ENCODE measurements at regions not wholly inside any gene's neighbourhood (a gene's known extent, or its start where the extent isn't known, plus 50 kb on each side); places are given as distances from the start of the nearest gene placed in this dataset.
"Not testable (repeated sequence)": the region's sequence is repeated elsewhere in the genome, so short reads cannot be mapped to it uniquely, and the experiment has no call there.

- no peak for DNase-seq (ENCODE audit: low read depth, low spot score)
These were observed 509.6 kb upstream of the RAB6C start for GRCh38 chr2:129469871-129470270.

GRCh38 chr2:129478902-129479517 lies 500.5 kb upstream of the RAB6C start:
- DNase-seq (ENCODE audit: low read depth, low spot score): no peak

GRCh38 chr2:129479892-129480291 lies 499.6 kb upstream of the RAB6C start:
- no peak for DNase-seq (ENCODE audit: low read depth, low spot score)

GRCh38 chr2:129480790-129481189 lies 498.7 kb upstream of the RAB6C start:
- DNase-seq (ENCODE audit: low read depth, low spot score): no peak

- DNase-seq (ENCODE audit: low read depth, low spot score): no peak
These were observed 497.9 kb upstream of the RAB6C start for GRCh38 chr2:129481306-129482219.

GRCh38 chr2:129482626-129483025 lies 496.8 kb upstream of the RAB6C start:
- DNase-seq (ENCODE audit: low read depth, low spot score): no peak

GRCh38 chr2:129483366-129483765 lies 496.1 kb upstream of the RAB6C start:
- DNase-seq (ENCODE audit: low read depth, low spot score): no peak

GRCh38 chr2:129484999-129485897 lies 494.2 kb upstream of the RAB6C start:
- DNase-seq (ENCODE audit: low read depth, low spot score): no peak

- no peak for DNase-seq (ENCODE audit: low read depth, low spot score)
These were observed 491.1 kb upstream of the RAB6C start for GRCh38 chr2:129488376-129488775.

GRCh38 chr2:129490641-129491040 lies 488.8 kb upstream of the RAB6C start:
- no peak for DNase-seq (ENCODE audit: low read depth, low spot score)

GRCh38 chr2:129491308-129491707 lies 488.2 kb upstream of the RAB6C start:
- DNase-seq (ENCODE audit: low read depth, low spot score): no peak

- no peak for DNase-seq (ENCODE audit: low read depth, low spot score)
These were observed 486.9 kb upstream of the RAB6C start for GRCh38 chr2:129492548-129492947.

- no peak for DNase-seq (ENCODE audit: low read depth, low spot score)
These were observed 479.7 kb upstream of the RAB6C start for GRCh38 chr2:129499747-129500146.

GRCh38 chr2:129502781-129503180 lies 476.7 kb upstream of the RAB6C start:
- DNase-seq (ENCODE audit: low read depth, low spot score): no peak

GRCh38 chr2:129504646-129505045 lies 474.8 kb upstream of the RAB6C start:
- no peak for DNase-seq (ENCODE audit: low read depth, low spot score)

GRCh38 chr2:129518937-129519336 lies 460.5 kb upstream of the RAB6C start:
- no peak for DNase-seq (ENCODE audit: low read depth, low spot score)

GRCh38 chr2:129532158-129532557 lies 447.3 kb upstream of the RAB6C start:
- not testable (repeated sequence) for DNase-seq (ENCODE audit: low read depth, low spot score)

- no peak for DNase-seq (ENCODE audit: low read depth, low spot score)
These were observed 430.6 kb upstream of the RAB6C start for GRCh38 chr2:129548880-129549279.

- DNase-seq (ENCODE audit: low read depth, low spot score): no peak
These were observed 428.9 kb upstream of the RAB6C start for GRCh38 chr2:129550536-129550935.

GRCh38 chr2:129554373-129554772 lies 425.1 kb upstream of the RAB6C start:
- DNase-seq (ENCODE audit: low read depth, low spot score): no peak

- no peak for DNase-seq (ENCODE audit: low read depth, low spot score)
These were observed 420.4 kb upstream of the RAB6C start for GRCh38 chr2:129559101-129559500.
